ENCODE measurements at regions not wholly inside any gene's neighbourhood (a gene's known extent, or its start where the extent isn't known, plus 50 kb on each side); places are given as distances from the start of the nearest gene placed in this dataset.
"Not testable (repeated sequence)": the region's sequence is repeated elsewhere in the genome, so short reads cannot be mapped to it uniquely, and the experiment has no call there.

GRCh38 chr7:96782686-96783298, 73.1 kb upstream of the SEM1 start:
- DNase-seq; H3K4me3 ChIP-seq (ENCODE audit: control insufficient read depth in 1 of 2, extremely low read depth in 1 of 2, low read length in 1 of 2); H3K9me3 Mint-ChIP-seq; H3K27ac Mint-ChIP-seq; H3K4me3 Mint-ChIP-seq; H3K27me3 Mint-ChIP-seq; CTCF ChIA-PET; ATAC-seq (replicated peaks in 1 of 4); H3K27ac ChIP-seq (ENCODE audit: low read length); H3K27me3 ChIP-seq (replicated peaks in 1 of 2; ENCODE audit: control insufficient read depth in 2 of 2, extremely low read depth in 1 of 2, insufficient read depth in 2 of 2, low read length in 1 of 2); H3K36me3 ChIP-seq (ENCODE audit: control insufficient read depth in 2 of 2, extremely low read depth in 1 of 2, insufficient read depth in 1 of 2, low read length in 1 of 2); H3K4me1 ChIP-seq (ENCODE audit: control insufficient read depth in 1 of 2, extremely low read depth in 1 of 2, insufficient read depth in 2 of 2, low read length in 2 of 2); H3K9me3 ChIP-seq; H3K4me1 Mint-ChIP-seq; H3K36me3 Mint-ChIP-seq; POLR2A ChIA-PET: not testable (repeated sequence)
- no CpG with 5 or more reads among the region's 7 CpGs for WGBS (ENCODE audit: insufficient coverage)

- Mint-ChIP-seq H3K4me3 (no peak overlapping the region), H3K27ac (no peak overlapping the region), H3K4me1 (no peaks in the 10 kb centered on the region), H3K9me3 (no peaks in the 10 kb centered on the region), H3K27me3 (peaks cover 0 to 8% of the 10 kb centered on the region in 2 donors), H3K36me3 (no peaks in the 10 kb centered on the region)
- no peak overlapping the region for H3K4me3 ChIP-seq (ENCODE audit: control insufficient read depth in 1 of 2, extremely low read depth in 1 of 2, low read length in 1 of 2)
- ATAC-seq (replicated peaks in 1 of 4) (no peak), DNase-seq (no peak)
- H3K27ac ChIP-seq (ENCODE audit: low read length), result no peak overlapping the region
- ChIA-PET CTCF (no interaction called here), POLR2A (no interaction called here)
- H3K36me3 ChIP-seq (ENCODE audit: control insufficient read depth in 2 of 2, extremely low read depth in 1 of 2, insufficient read depth in 1 of 2, low read length in 1 of 2), result no peaks in the 10 kb centered on the region
- no peaks in the 10 kb centered on the region for H3K9me3 ChIP-seq
- no CpG with 5 or more reads among the region's 1 CpG for WGBS (ENCODE audit: insufficient coverage)
- peaks cover 0 to 4% of the 10 kb centered on the region in 2 experiments for H3K27me3 ChIP-seq (replicated peaks in 1 of 2; ENCODE audit: control insufficient read depth in 2 of 2, extremely low read depth in 1 of 2, insufficient read depth in 2 of 2, low read length in 1 of 2)
- H3K4me1 ChIP-seq (ENCODE audit: control insufficient read depth in 1 of 2, extremely low read depth in 1 of 2, insufficient read depth in 2 of 2, low read length in 2 of 2), result no peaks in the 10 kb centered on the region
These were observed 75.0 kb upstream of the SEM1 start for GRCh38 chr7:96784597-96784996.

GRCh38 chr7:96786261-96786997, 76.8 kb upstream of the SEM1 start:
- H3K4me3 Mint-ChIP-seq, result no peak overlapping the region
- Histone ChIP-seq H3K4me3 (ENCODE audit: control insufficient read depth in 1 of 2, extremely low read depth in 1 of 2, low read length in 1 of 2) (no peak overlapping the region), H3K36me3 (ENCODE audit: control insufficient read depth in 2 of 2, extremely low read depth in 1 of 2, insufficient read depth in 1 of 2, low read length in 1 of 2) (no peaks in the 10 kb centered on the region), H3K27me3 (replicated peaks in 1 of 2; ENCODE audit: control insufficient read depth in 2 of 2, extremely low read depth in 1 of 2, insufficient read depth in 2 of 2, low read length in 1 of 2) (peaks cover 0 to 4% of the 10 kb centered on the region in 2 experiments), H3K9me3 (no peaks in the 10 kb centered on the region), H3K27ac (ENCODE audit: low read length) (no peak overlapping the region), H3K4me1 (ENCODE audit: control insufficient read depth in 1 of 2, extremely low read depth in 1 of 2, insufficient read depth in 2 of 2, low read length in 2 of 2) (no peaks in the 10 kb centered on the region)
- ATAC-seq (replicated peaks in 1 of 4) (no peak), DNase-seq (no peak)
- no peaks in the 10 kb centered on the region for H3K9me3 Mint-ChIP-seq
- WGBS (ENCODE audit: insufficient coverage), result 59% methylated on average over 7 of the region's 15 CpGs
- ChIA-PET POLR2A (no interaction called here), CTCF (no interaction called here)
- H3K4me1 Mint-ChIP-seq, result no peaks in the 10 kb centered on the region
- no peaks in the 10 kb centered on the region for H3K36me3 Mint-ChIP-seq
- no peak overlapping the region for H3K27ac Mint-ChIP-seq
- peaks cover 0 to 8% of the 10 kb centered on the region in 2 donors for H3K27me3 Mint-ChIP-seq

GRCh38 chr7:96786998-96787395, 77.4 kb upstream of the SEM1 start:
- Histone ChIP-seq H3K4me3 (ENCODE audit: control insufficient read depth in 1 of 2, extremely low read depth in 1 of 2, low read length in 1 of 2) (no peak overlapping the region), H3K27me3 (replicated peaks in 1 of 2; ENCODE audit: control insufficient read depth in 2 of 2, extremely low read depth in 1 of 2, insufficient read depth in 2 of 2, low read length in 1 of 2) (peaks cover 0 to 4% of the 10 kb centered on the region in 2 experiments), H3K27ac (ENCODE audit: low read length) (no peak overlapping the region), H3K36me3 (ENCODE audit: control insufficient read depth in 2 of 2, extremely low read depth in 1 of 2, insufficient read depth in 1 of 2, low read length in 1 of 2) (no peaks in the 10 kb centered on the region), H3K4me1 (ENCODE audit: control insufficient read depth in 1 of 2, extremely low read depth in 1 of 2, insufficient read depth in 2 of 2, low read length in 2 of 2) (no peaks in the 10 kb centered on the region), H3K9me3 (no peaks in the 10 kb centered on the region)
- H3K9me3 Mint-ChIP-seq, result no peaks in the 10 kb centered on the region
- H3K4me1 Mint-ChIP-seq, result no peaks in the 10 kb centered on the region
- no peak overlapping the region for H3K4me3 Mint-ChIP-seq
- no peaks in the 10 kb centered on the region for H3K36me3 Mint-ChIP-seq
- DNase-seq (no peak), ATAC-seq (replicated peaks in 1 of 4) (no peak)
- ChIA-PET CTCF (no interaction called here), POLR2A (no interaction called here)
- H3K27me3 Mint-ChIP-seq, result peaks cover 0 to 13% of the 10 kb centered on the region in 2 donors
- no peak overlapping the region for H3K27ac Mint-ChIP-seq

- Histone ChIP-seq H3K4me3 (ENCODE audit: control insufficient read depth in 1 of 2, extremely low read depth in 1 of 2, low read length in 1 of 2) (no peak overlapping the region), H3K27ac (ENCODE audit: low read length) (no peak overlapping the region), H3K4me1 (ENCODE audit: control insufficient read depth in 1 of 2, extremely low read depth in 1 of 2, insufficient read depth in 2 of 2, low read length in 2 of 2) (no peaks in the 10 kb centered on the region), H3K27me3 (replicated peaks in 1 of 2; ENCODE audit: control insufficient read depth in 2 of 2, extremely low read depth in 1 of 2, insufficient read depth in 2 of 2, low read length in 1 of 2) (peaks cover 0 to 4% of the 10 kb centered on the region in 2 experiments), H3K9me3 (no peaks in the 10 kb centered on the region), H3K36me3 (ENCODE audit: control insufficient read depth in 2 of 2, extremely low read depth in 1 of 2, insufficient read depth in 1 of 2, low read length in 1 of 2) (no peaks in the 10 kb centered on the region)
- H3K4me1 Mint-ChIP-seq, result no peaks in the 10 kb centered on the region
- ATAC-seq (replicated peaks in 1 of 4), result no peak
- POLR2A ChIA-PET, result no interaction called here
- CTCF ChIA-PET, result interaction anchor here in 1 of 2 donors (0.6 kb wide), 1 partner anchor 16 kb away, joined by 7 read pairs; no protein-coding TSS in a partner anchor
- H3K27me3 Mint-ChIP-seq, result peaks cover 8 to 18% of the 10 kb centered on the region in 2 donors
- no peaks in the 10 kb centered on the region for H3K9me3 Mint-ChIP-seq
- H3K36me3 Mint-ChIP-seq, result no peaks in the 10 kb centered on the region
- no peak for DNase-seq
- no peak overlapping the region for H3K27ac Mint-ChIP-seq
- no peak overlapping the region for H3K4me3 Mint-ChIP-seq
These were observed 80.3 kb upstream of the SEM1 start for GRCh38 chr7:96789914-96790313.

GRCh38 chr7:96792115-96792514, 82.5 kb upstream of the SEM1 start:
- H3K4me3 Mint-ChIP-seq, result no peak overlapping the region
- CTCF ChIA-PET, result no interaction called here
- POLR2A ChIA-PET, result no interaction called here
- 18% methylated on average over 1 of the region's 2 CpGs for WGBS (ENCODE audit: insufficient coverage)
- H3K27ac Mint-ChIP-seq, result no peak overlapping the region
- Histone ChIP-seq H3K27ac (ENCODE audit: low read length) (no peak overlapping the region), H3K9me3 (no peaks in the 10 kb centered on the region), H3K4me3 (ENCODE audit: control insufficient read depth in 1 of 2, extremely low read depth in 1 of 2, low read length in 1 of 2) (no peak overlapping the region), H3K36me3 (ENCODE audit: control insufficient read depth in 2 of 2, extremely low read depth in 1 of 2, insufficient read depth in 1 of 2, low read length in 1 of 2) (no peaks in the 10 kb centered on the region), H3K4me1 (ENCODE audit: control insufficient read depth in 1 of 2, extremely low read depth in 1 of 2, insufficient read depth in 2 of 2, low read length in 2 of 2) (no peaks in the 10 kb centered on the region), H3K27me3 (replicated peaks in 1 of 2; ENCODE audit: control insufficient read depth in 2 of 2, extremely low read depth in 1 of 2, insufficient read depth in 2 of 2, low read length in 1 of 2) (no peaks in the 10 kb centered on the region)
- no peaks in the 10 kb centered on the region for H3K4me1 Mint-ChIP-seq
- no peak for DNase-seq
- peaks cover 8 to 10% of the 10 kb centered on the region in 2 donors for H3K27me3 Mint-ChIP-seq
- no peaks in the 10 kb centered on the region for H3K9me3 Mint-ChIP-seq
- H3K36me3 Mint-ChIP-seq, result no peaks in the 10 kb centered on the region
- no peak for ATAC-seq (replicated peaks in 1 of 4)

Measured in T-cell (primary cell).